GM12878 (cell line): ENCODE measurements at regions not wholly inside any gene's neighbourhood (a gene's known extent, or its start where the extent isn't known, plus 50 kb on each side); places are given as distances from the start of the nearest gene placed in this dataset.

Experiments
- ATAC-seq: fragments of 200-7000 bp; cut with Tn5 transposase; 3 replicates; pipeline ENCODE4 v1.9.1; 2020; ENCODE audit warnings: mild to moderate bottlenecking, moderate library complexity
- BruUV-seq: library from RNA; stranded (reverse); fragments of 400-500 nt; replicated peaks from 2 replicates; lab custom pipeline; 2021; lab: Mats Ljungman, UMichigan
- CTCF ChIA-PET: fragments of 300-600 bp; sonication (Branson Sonifier 250); formaldehyde crosslinking; extraction: SDS; loops from one replicate; lab custom pipeline; 2021; ENCODE audit warnings: inconsistent platforms; lab: Yijun Ruan, JAX
- POLR2A ChIA-PET: fragments of 350-600 bp; formaldehyde crosslinking; extraction: SDS; loops from one replicate; lab custom pipeline; 2021; ENCODE audit warnings: inconsistent platforms; lab: Charles Lee
- RAD21 ChIA-PET: fragments of 300-600 bp; sonication (Branson Sonifier 250); formaldehyde crosslinking; loops from one replicate; lab custom pipeline; 2023; ENCODE audit warnings: antibody characterized with exemption; ENCODE audit not compliant: unreplicated experiment; lab: Charles Lee
- SMC1A ChIA-PET: fragments of 300-600 bp; sonication (Branson Sonifier 250); formaldehyde crosslinking; loops from one replicate; lab custom pipeline; 2023; ENCODE audit not compliant: unreplicated experiment, uncharacterized antibody; lab: Charles Lee
- DNase-seq: peaks from one replicate; pipeline ENCODE4 v3.0.0-alpha.2; 2011; ENCODE audit warnings: low read depth, low spot score
- FAIRE-seq: peaks from 3 replicates; lab custom pipeline; 2011; peaks lifted over from hg19 to GRCh38; lab: Jason Lieb, UNC
- H2AFZ ChIP-seq: 2 replicates; pipeline ENCODE4 v1.6.0; 2011; ENCODE audit warnings: low read depth, low read length, control low read depth; ENCODE audit not compliant: control insufficient read depth
- H3K27ac ChIP-seq: 2 replicates; pipeline ENCODE4 v1.5.1; 2011; ENCODE audit warnings: control low read depth; ENCODE audit not compliant: control insufficient read depth, insufficient read depth
- H3K27me3 ChIP-seq, 2 experiments: replicated peaks in 1 of 2; 2 replicates each; pipeline versions ENCODE4 v1.6.0 to v1.6.1; 2011; ENCODE audit warnings: low read length in 1 of 2; ENCODE audit not compliant: control insufficient read depth in 2 of 2, insufficient read depth in 2 of 2
- H3K36me3 ChIP-seq, 2 experiments: 2 replicates each; pipeline ENCODE4 v1.5.1; 2011; ENCODE audit warnings: low read length in 1 of 2; ENCODE audit not compliant: control insufficient read depth in 2 of 2, insufficient read depth in 2 of 2
- H3K4me1 ChIP-seq: 2 replicates; pipeline ENCODE4 v1.6.1; 2011; ENCODE audit warnings: mild to moderate bottlenecking, low read length, moderate library complexity, mixed read lengths; ENCODE audit not compliant: control insufficient read depth, insufficient read depth
- H3K4me2 ChIP-seq: 2 replicates; pipeline ENCODE4 v1.6.0; 2011; ENCODE audit warnings: control low read depth; ENCODE audit not compliant: control insufficient read depth, insufficient read depth
- H3K4me3 ChIP-seq: fragments of 200-600 bp; sonication (generic); 2 replicates; pipeline ENCODE4 v1.5.1; 2016
- H3K79me2 ChIP-seq: 2 replicates; pipeline ENCODE4 v1.6.0; 2011; ENCODE audit warnings: low read length; ENCODE audit not compliant: control insufficient read depth, insufficient read depth
- H3K9ac ChIP-seq: 2 replicates; pipeline ENCODE4 v1.8.0; 2011; ENCODE audit warnings: low read length, control low read depth, mixed read lengths; ENCODE audit not compliant: control insufficient read depth, insufficient read depth
- H3K9me3 ChIP-seq: replicated peaks from 3 replicates; pipeline ENCODE4 v1.5.1; 2011; ENCODE audit warnings: mild to moderate bottlenecking, low read length; ENCODE audit not compliant: control insufficient read depth, insufficient read depth
- H4K20me1 ChIP-seq: 2 replicates; pipeline ENCODE4 v1.6.0; 2011; ENCODE audit not compliant: control insufficient read depth, insufficient read depth
- ATF7 ChIP-seq: fragments of 450-650 bp; IDR thresholded peaks from 2 replicates; pipeline ENCODE4 v1.6.1; 2016; ENCODE audit warnings: low read depth, mild to moderate bottlenecking
- BCLAF1 ChIP-seq: fragments of 450-650 bp; IDR thresholded peaks from 2 replicates; pipeline ENCODE4 v1.6.1; 2017; ENCODE audit warnings: antibody characterized with exemption, mild to moderate bottlenecking, moderate library complexity
- BRCA1 ChIP-seq: IDR thresholded peaks from 2 replicates; pipeline ENCODE4 v1.6.1; 2011; ENCODE audit warnings: low read depth, low read length, improper control_type of control experiment
- CBX3 ChIP-seq: fragments of 200-600 bp; sonication (generic); IDR thresholded peaks from 2 replicates; pipeline ENCODE4 v1.6.1; 2016; ENCODE audit warnings: low read depth, borderline replicate concordance
- ESRRA ChIP-seq: IDR thresholded peaks from 2 replicates; pipeline ENCODE4 v1.6.1; 2012; ENCODE audit warnings: mild to moderate bottlenecking, low read length, improper control_type of control experiment
- FOS ChIP-seq: IDR thresholded peaks from 3 replicates; pipeline ENCODE4 v1.6.1; 2011; ENCODE audit warnings: borderline replicate concordance; ENCODE audit not compliant: insufficient read length; ENCODE audit errors: extremely low read depth
- GABPA ChIP-seq: IDR thresholded peaks from 2 replicates; pipeline ENCODE4 v1.6.1; 2014; ENCODE audit warnings: antibody characterized with exemption, low read depth, mild to moderate bottlenecking, inconsistent platforms
- HDGF ChIP-seq: fragments of 450-650 bp; IDR thresholded peaks from 2 replicates; pipeline ENCODE4 v1.6.1; 2016; ENCODE audit warnings: antibody characterized with exemption
- KLF5 ChIP-seq: fragments of 450-650 bp; IDR thresholded peaks from 2 replicates; pipeline ENCODE4 v1.6.1; 2014; ENCODE audit warnings: mild to moderate bottlenecking; ENCODE audit not compliant: partially characterized antibody
- MAX ChIP-seq: IDR thresholded peaks from 2 replicates; pipeline ENCODE4 v1.6.1; 2012; ENCODE audit warnings: low read depth, low read length, improper control_type of control experiment
- MYB ChIP-seq: fragments of 150-350 bp; IDR thresholded peaks from 2 replicates; pipeline ENCODE4 v1.6.1; 2014; ENCODE audit warnings: mild to moderate bottlenecking, low read depth, low read length, borderline replicate concordance
- NBN ChIP-seq: fragments of 450-650 bp; IDR thresholded peaks from 2 replicates; pipeline ENCODE4 v1.6.1; 2016
- NR2C1 ChIP-seq: fragments of 450-650 bp; IDR thresholded peaks from 2 replicates; pipeline ENCODE4 v1.6.1; 2017; ENCODE audit warnings: antibody characterized with exemption, mild to moderate bottlenecking, moderate library complexity
- PKNOX1 ChIP-seq: fragments of 450-650 bp; IDR thresholded peaks from 2 replicates; pipeline ENCODE4 v1.6.1; 2016; ENCODE audit warnings: mild to moderate bottlenecking
- SMARCA5 ChIP-seq: fragments of 450-650 bp; IDR thresholded peaks from 2 replicates; pipeline ENCODE4 v1.6.1; 2017; ENCODE audit warnings: mild to moderate bottlenecking
- SMC3 ChIP-seq: IDR thresholded peaks from 2 replicates; pipeline ENCODE4 v1.6.1; 2011; ENCODE audit warnings: low read length, improper control_type of control experiment, borderline replicate concordance
- ZNF592 ChIP-seq: fragments of 450-650 bp; IDR thresholded peaks from 2 replicates; pipeline ENCODE4 v1.6.1; 2017; ENCODE audit warnings: mild to moderate bottlenecking, moderate library complexity
- WGBS: methylation state at CpG from one replicate; pipeline ENCODE4 v1.1.6; 2016; ENCODE audit warnings: low lambda C conversion rate; ENCODE audit not compliant: insufficient replicate concordance, insufficient coverage; ENCODE audit errors: missing lambda C conversion rate; 5-methylcytosine and 5-hydroxymethylcytosine counted together
- in situ Hi-C: fragments of 300-500 bp; cut with MboI; formaldehyde crosslinking; loops from 9 replicates; pipeline ENCODE4 v1.14.3; 2018; ENCODE audit warnings: mixed read lengths
- intact Hi-C: fragments of 100-400 bp; cut with micrococcal nuclease; formaldehyde crosslinking; loops from one replicate; pipeline ENCODE4 v1.14.2; 2022; ENCODE audit not compliant: unreplicated experiment

GRCh38 chr15:98043160-98044014, 82.9 kb downstream of the ARRDC4 start:
- no peak overlapping the region for H3K4me2 ChIP-seq
- in situ Hi-C loops (no loop called here), intact Hi-C loops (no loop called here)
- ChIA-PET RAD21 (no interaction called here), SMC1A (no interaction called here), POLR2A (no interaction called here), CTCF (no interaction called here)
- DNase-seq (no peak), FAIRE-seq (no peak), ATAC-seq (no peak)
- no peaks in the 10 kb centered on the region for H3K27me3 ChIP-seq
- no peaks in the 10 kb centered on the region for H3K36me3 ChIP-seq
- no peak overlapping the region for H3K4me3 ChIP-seq
- no peak for TF ChIP-seq SMARCA5
- no peak for TF ChIP-seq BRCA1
- TF ChIP-seq SMC3 = no peak
- no peak for TF ChIP-seq ESRRA
- no peak for TF ChIP-seq PKNOX1
- TF ChIP-seq NR2C1 = no peak
- TF ChIP-seq GABPA = no peak
- no peak for TF ChIP-seq BCLAF1
- no peak for TF ChIP-seq MYB
- no peak for TF ChIP-seq NBN
- no peak for TF ChIP-seq FOS
- TF ChIP-seq ATF7 = no peak
- no peak for TF ChIP-seq KLF5
- no peak for TF ChIP-seq MAX
- TF ChIP-seq HDGF = no peak
- no peak for TF ChIP-seq CBX3
- TF ChIP-seq ZNF592 = no peak
- H3K79me2 ChIP-seq = no peaks in the 10 kb centered on the region
- H3K9me3 ChIP-seq = no peaks in the 10 kb centered on the region
- no peaks in the 10 kb centered on the region for H3K4me1 ChIP-seq
- H3K9ac ChIP-seq = no peak overlapping the region
- no peaks in the 10 kb centered on the region for H4K20me1 ChIP-seq
- H2AFZ ChIP-seq = no peak overlapping the region
- 32% methylated on average over 23 of the region's 23 CpGs for WGBS
- no peak overlapping the region for H3K27ac ChIP-seq
- BruUV-seq = no TSS peak
